ENCODE measurements at regions not wholly inside any gene's neighbourhood (a gene's known extent, or its start where the extent isn't known, plus 50 kb on each side); places are given as distances from the start of the nearest gene placed in this dataset.
"Not testable (repeated sequence)": the region's sequence is repeated elsewhere in the genome, so short reads cannot be mapped to it uniquely, and the experiment has no call there.

DNA sequence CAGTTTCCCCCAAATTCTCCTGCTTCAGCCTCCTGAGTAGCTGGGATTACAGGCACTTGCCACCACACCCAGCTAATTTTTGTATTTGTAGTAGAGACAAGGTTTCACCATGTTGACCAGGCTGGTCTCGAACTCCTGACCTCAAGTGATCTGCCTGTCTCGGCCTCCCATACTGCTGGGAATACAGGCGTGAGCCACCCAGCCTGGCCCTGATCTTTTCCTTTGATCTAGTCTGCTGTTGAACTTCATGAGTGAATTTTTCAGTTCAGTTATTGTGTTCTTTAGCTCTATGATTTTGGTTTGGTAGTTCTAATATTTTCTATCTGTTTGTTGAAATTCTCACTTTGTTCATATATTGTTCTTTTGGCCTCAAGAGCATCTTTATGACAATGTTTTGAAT, 83.4 kb upstream of the RAP2C start:
- TF ChIP-seq CTCF (conservative IDR thresholded peaks at IDR 0.05; ENCODE audit: low read length); EZH2phosphoT487 (IDR thresholded peaks at IDR 0.05; ENCODE audit: borderline replicate concordance, low read depth, low read length): not testable (repeated sequence)
